CD4-positive, alpha-beta T cell (primary cell): ENCODE measurements at regions not wholly inside any gene's neighbourhood (a gene's known extent, or its start where the extent isn't known, plus 50 kb on each side); places are given as distances from the start of the nearest gene placed in this dataset.
"Not testable (repeated sequence)": the region's sequence is repeated elsewhere in the genome, so short reads cannot be mapped to it uniquely, and the experiment has no call there.

ENCODE experiments used
- ATAC-seq: fragments of 200-7000 bp; cut with Tn5 transposase; one replicate; pipeline ENCODE4 v1.10.0; 2022; ENCODE audit warnings: mild to moderate bottlenecking; ENCODE audit not compliant: poor library complexity
- CTCF ChIA-PET: fragments of 350-600 bp; sonication (Branson Sonifier 250); formaldehyde crosslinking; loops from one replicate; lab custom pipeline; 2021; ENCODE audit warnings: antibody characterized with exemption, inconsistent platforms; lab: Charles Lee
- POLR2A ChIA-PET: fragments of 350-600 bp; sonication (Branson Sonifier 250); formaldehyde crosslinking; loops from one replicate; lab custom pipeline; 2021; ENCODE audit warnings: antibody characterized with exemption, inconsistent platforms; lab: Charles Lee
- DNase-seq, 14 experiments: peaks; one replicate each; pipeline ENCODE4 v3.0.0-alpha.2; 2013 to 2020; ENCODE audit warnings: mixed read lengths in 2 of 14
- H3K27ac ChIP-seq, 2 donors: one replicate each; pipeline versions ENCODE4 v1.5.1 to v1.7.0; 2013; ENCODE audit warnings: low read length in 2 of 2, low read depth in 1 of 2, mild to moderate bottlenecking in 1 of 2
- H3K27me3 ChIP-seq, 2 experiments: 1 replicate in 1 of 2; 2 replicates in 1 of 2; pipeline versions ENCODE4 v1.6.1 to v1.7.0; 2013; ENCODE audit warnings: low read length in 2 of 2, control low read depth in 1 of 2, mild to moderate bottlenecking in 1 of 2, moderate library complexity in 1 of 2; ENCODE audit not compliant: insufficient read depth in 2 of 2, control insufficient read depth in 1 of 2
- H3K36me3 ChIP-seq: one replicate; pipeline ENCODE4 v1.6.1; 2013; ENCODE audit warnings: low read length, control low read depth; ENCODE audit not compliant: insufficient read depth
- H3K4me1 ChIP-seq: one replicate; pipeline ENCODE4 v1.6.1; 2013; ENCODE audit warnings: low read length, control low read depth; ENCODE audit not compliant: insufficient read depth
- H3K4me3 ChIP-seq: one replicate; pipeline ENCODE4 v1.5.1; 2013; ENCODE audit warnings: mild to moderate bottlenecking, low read length, moderate library complexity
- H3K9me3 ChIP-seq, 2 experiments: 1 replicate in 1 of 2; 2 replicates in 1 of 2; pipeline versions ENCODE4 v1.6.1 to v1.7.0; 2013; ENCODE audit warnings: low read length in 2 of 2, mild to moderate bottlenecking in 2 of 2, control low read depth in 1 of 2, moderate library complexity in 1 of 2; ENCODE audit not compliant: control insufficient read depth in 1 of 2, insufficient read depth in 1 of 2
- H3K27ac Mint-ChIP-seq: one replicate; pipeline ENCODE4 v1.8.0; 2020; ENCODE audit warnings: mixed read lengths
- H3K27me3 Mint-ChIP-seq: one replicate; pipeline ENCODE4 v1.8.0; 2021; ENCODE audit warnings: mixed read lengths
- H3K36me3 Mint-ChIP-seq: one replicate; pipeline ENCODE4 v1.8.0; 2021; ENCODE audit warnings: low read depth, mixed read lengths
- H3K4me1 Mint-ChIP-seq: one replicate; pipeline ENCODE4 v1.8.0; 2021; ENCODE audit warnings: low read depth, mixed read lengths
- H3K4me3 Mint-ChIP-seq: one replicate; pipeline ENCODE4 v1.8.0; 2020; ENCODE audit warnings: mild to moderate bottlenecking, mixed read lengths
- H3K9me3 Mint-ChIP-seq: one replicate; pipeline ENCODE4 v1.8.0; 2020; ENCODE audit warnings: mixed read lengths
- CTCF ChIP-seq: fragments of 200-600 bp; IDR thresholded peaks from one replicate; pipeline ENCODE4 v1.8.0; 2022; ENCODE audit warnings: antibody characterized with exemption, mild to moderate bottlenecking
- intact Hi-C, 2 experiments: fragments of 100-400 bp; cut with DNase I in 1 of 2; cut with micrococcal nuclease in 1 of 2; formaldehyde crosslinking; loops; one replicate each; pipeline versions ENCODE4 v1.15.1 to v1.9.0; 2023 to 2025; cut with DNase I, micrococcal nuclease

GRCh38 chr22:25477358-25477757, 87.1 kb upstream of the GRK3 start:
- intact Hi-C loops, result no loop called here
- ATAC-seq, result no peak
- no peak for DNase-seq
- Histone ChIP-seq H3K36me3 (no peaks in the 10 kb centered on the region), H3K27me3 (no peaks in the 10 kb centered on the region), H3K27ac (no peak overlapping the region), H3K4me1 (no peaks in the 10 kb centered on the region), H3K9me3 (peaks cover 0 to 4% of the 10 kb centered on the region in 2 experiments), H3K4me3 (no peak overlapping the region)
- Mint-ChIP-seq H3K27me3 (no peaks in the 10 kb centered on the region), H3K27ac (no peak overlapping the region), H3K4me3 (no peak overlapping the region), H3K4me1 (no peaks in the 10 kb centered on the region), H3K36me3 (peaks cover 31% of the 10 kb centered on the region), H3K9me3 (peaks cover 6% of the 10 kb centered on the region)
- TF ChIP-seq CTCF, result no peak
- POLR2A ChIA-PET, result no interaction called here
- CTCF ChIA-PET, result no interaction called here

- DNase-seq (no peak), ATAC-seq (no peak)
- H3K4me3 ChIP-seq, result no peak overlapping the region
- Mint-ChIP-seq H3K27ac (no peak overlapping the region), H3K27me3 (no peaks in the 10 kb centered on the region), H3K4me1 (no peaks in the 10 kb centered on the region), H3K36me3 (peaks cover 31% of the 10 kb centered on the region), H3K4me3 (no peak overlapping the region), H3K9me3 (peaks cover 6% of the 10 kb centered on the region)
- peaks cover 0 to 4% of the 10 kb centered on the region in 2 experiments for H3K9me3 ChIP-seq
- no peak for TF ChIP-seq CTCF
- ChIA-PET CTCF (no interaction called here), POLR2A (no interaction called here)
- intact Hi-C loops, result no loop called here
- H3K27me3 ChIP-seq, result no peaks in the 10 kb centered on the region
- no peaks in the 10 kb centered on the region for H3K4me1 ChIP-seq
- H3K27ac ChIP-seq, result no peak overlapping the region
- no peaks in the 10 kb centered on the region for H3K36me3 ChIP-seq
Observed at GRCh38 chr22:25478111-25478510, 86.4 kb upstream of the GRK3 start.

GRCh38 chr22:25478528-25478927, 85.9 kb upstream of the GRK3 start:
- intact Hi-C loops, result no loop called here
- no peaks in the 10 kb centered on the region for H3K4me1 Mint-ChIP-seq
- H3K9me3 ChIP-seq, result peaks cover 0 to 4% of the 10 kb centered on the region in 2 experiments
- peaks cover 6% of the 10 kb centered on the region for H3K9me3 Mint-ChIP-seq
- no peaks in the 10 kb centered on the region for H3K36me3 ChIP-seq
- no peak overlapping the region for H3K27ac Mint-ChIP-seq
- no peak overlapping the region for H3K4me3 ChIP-seq
- H3K27me3 Mint-ChIP-seq, result no peaks in the 10 kb centered on the region
- H3K4me1 ChIP-seq, result no peaks in the 10 kb centered on the region
- H3K27ac ChIP-seq, result no peak overlapping the region
- no peak for ATAC-seq
- DNase-seq, result no peak
- peaks cover 34% of the 10 kb centered on the region for H3K36me3 Mint-ChIP-seq
- H3K27me3 ChIP-seq, result no peaks in the 10 kb centered on the region
- CTCF ChIA-PET, result no interaction called here
- TF ChIP-seq CTCF, result no peak
- POLR2A ChIA-PET, result no interaction called here
- H3K4me3 Mint-ChIP-seq, result no peak overlapping the region

GRCh38 chr22:25480868-25481267, 83.6 kb upstream of the GRK3 start:
- CTCF ChIA-PET, H3K9me3 ChIP-seq, H3K27me3 Mint-ChIP-seq, ATAC-seq, H3K27ac Mint-ChIP-seq, H3K9me3 Mint-ChIP-seq, DNase-seq, H3K4me1 Mint-ChIP-seq, intact Hi-C loops, POLR2A ChIA-PET, H3K4me3 Mint-ChIP-seq, H3K4me3 ChIP-seq, H3K36me3 ChIP-seq, H3K27ac ChIP-seq, H3K27me3 ChIP-seq, H3K4me1 ChIP-seq: not testable (repeated sequence)
- peaks cover 48% of the 10 kb centered on the region for H3K36me3 Mint-ChIP-seq
